Activated B cell treated with CpG ODN at 0.5 μM for 24 hours (primary cell): ENCODE measurements at regions not wholly inside any gene's neighbourhood (a gene's known extent, or its start where the extent isn't known, plus 50 kb on each side); places are given as distances from the start of the nearest gene placed in this dataset.
"Not testable (repeated sequence)": the region's sequence is repeated elsewhere in the genome, so short reads cannot be mapped to it uniquely, and the experiment has no call there.

Source experiments
- ATAC-seq: fragments of 200-7000 bp; cut with Tn5 transposase; one replicate; pipeline ENCODE4 v1.10.0; 2021; ENCODE audit warnings: low read depth, mild to moderate bottlenecking, moderate library complexity
- CTCF ChIA-PET: fragments of 350-600 bp; sonication (Branson Sonifier 250); formaldehyde crosslinking; loops from one replicate; lab custom pipeline; 2021; ENCODE audit warnings: antibody characterized with exemption; lab: Charles Lee
- POLR2A ChIA-PET: fragments of 350-600 bp; sonication (Branson Sonifier 250); formaldehyde crosslinking; loops from one replicate; lab custom pipeline; 2021; ENCODE audit warnings: antibody characterized with exemption; lab: Charles Lee
- DNase-seq: peaks from one replicate; pipeline ENCODE4 v3.0.0; 2022
- H3K27ac Mint-ChIP-seq: one replicate; pipeline ENCODE4 v1.8.0; 2020; ENCODE audit warnings: mixed read lengths
- H3K27me3 Mint-ChIP-seq: one replicate; pipeline ENCODE4 v1.8.0; 2021; ENCODE audit warnings: mixed read lengths
- H3K36me3 Mint-ChIP-seq: one replicate; pipeline ENCODE4 v1.8.0; 2021; ENCODE audit warnings: low read depth, mixed read lengths
- H3K4me1 Mint-ChIP-seq: one replicate; pipeline ENCODE4 v1.8.0; 2021; ENCODE audit warnings: mixed read lengths
- H3K4me3 Mint-ChIP-seq: one replicate; pipeline ENCODE4 v1.8.0; 2020; ENCODE audit warnings: mild to moderate bottlenecking, mixed read lengths
- H3K9me3 Mint-ChIP-seq: one replicate; pipeline ENCODE4 v1.8.0; 2020; ENCODE audit warnings: mixed read lengths
- intact Hi-C: fragments of 100-400 bp; cut with micrococcal nuclease; formaldehyde crosslinking; loops from one replicate; pipeline ENCODE4 v1.15.1; 2024
- TF ChIP-seq, protein P1 (sequence below): fragments of 200-600 bp; IDR thresholded peaks from one replicate; pipeline ENCODE4 v1.8.0; 2022; ENCODE audit warnings: antibody characterized with exemption, mild to moderate bottlenecking

- Mint-ChIP-seq H3K4me3 (no peak overlapping the region), H3K4me1 (no peaks in the 10 kb centered on the region), H3K27ac (no peak overlapping the region), H3K27me3 (no peaks in the 10 kb centered on the region), H3K9me3 (peaks cover 6% of the 10 kb centered on the region), H3K36me3 (no peaks in the 10 kb centered on the region)
- TF ChIP-seq, protein P1, sequence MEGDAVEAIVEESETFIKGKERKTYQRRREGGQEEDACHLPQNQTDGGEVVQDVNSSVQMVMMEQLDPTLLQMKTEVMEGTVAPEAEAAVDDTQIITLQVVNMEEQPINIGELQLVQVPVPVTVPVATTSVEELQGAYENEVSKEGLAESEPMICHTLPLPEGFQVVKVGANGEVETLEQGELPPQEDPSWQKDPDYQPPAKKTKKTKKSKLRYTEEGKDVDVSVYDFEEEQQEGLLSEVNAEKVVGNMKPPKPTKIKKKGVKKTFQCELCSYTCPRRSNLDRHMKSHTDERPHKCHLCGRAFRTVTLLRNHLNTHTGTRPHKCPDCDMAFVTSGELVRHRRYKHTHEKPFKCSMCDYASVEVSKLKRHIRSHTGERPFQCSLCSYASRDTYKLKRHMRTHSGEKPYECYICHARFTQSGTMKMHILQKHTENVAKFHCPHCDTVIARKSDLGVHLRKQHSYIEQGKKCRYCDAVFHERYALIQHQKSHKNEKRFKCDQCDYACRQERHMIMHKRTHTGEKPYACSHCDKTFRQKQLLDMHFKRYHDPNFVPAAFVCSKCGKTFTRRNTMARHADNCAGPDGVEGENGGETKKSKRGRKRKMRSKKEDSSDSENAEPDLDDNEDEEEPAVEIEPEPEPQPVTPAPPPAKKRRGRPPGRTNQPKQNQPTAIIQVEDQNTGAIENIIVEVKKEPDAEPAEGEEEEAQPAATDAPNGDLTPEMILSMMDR: no peak
- POLR2A ChIA-PET: no interaction called here
- intact Hi-C loops: no loop called here
- CTCF ChIA-PET: no interaction called here
- ATAC-seq: no peak
- no peak for DNase-seq
These were observed 395.0 kb downstream of the PCDH10 start for GRCh38 chr4:133544097-133544496.

- POLR2A ChIA-PET: no interaction called here
- no peaks in the 10 kb centered on the region for H3K4me1 Mint-ChIP-seq
- TF ChIP-seq, protein P1: no peak
- no peak overlapping the region for H3K4me3 Mint-ChIP-seq
- peaks cover under 1% of the 10 kb centered on the region for H3K9me3 Mint-ChIP-seq
- DNase-seq (no peak), ATAC-seq (no peak)
- intact Hi-C loops: no loop called here
- no peak overlapping the region for H3K27ac Mint-ChIP-seq
- no peaks in the 10 kb centered on the region for H3K27me3 Mint-ChIP-seq
- H3K36me3 Mint-ChIP-seq: no peaks in the 10 kb centered on the region
- CTCF ChIA-PET: no interaction called here
These were observed 388.7 kb downstream of the PCDH10 start for GRCh38 chr4:133537780-133538281.

DNA sequence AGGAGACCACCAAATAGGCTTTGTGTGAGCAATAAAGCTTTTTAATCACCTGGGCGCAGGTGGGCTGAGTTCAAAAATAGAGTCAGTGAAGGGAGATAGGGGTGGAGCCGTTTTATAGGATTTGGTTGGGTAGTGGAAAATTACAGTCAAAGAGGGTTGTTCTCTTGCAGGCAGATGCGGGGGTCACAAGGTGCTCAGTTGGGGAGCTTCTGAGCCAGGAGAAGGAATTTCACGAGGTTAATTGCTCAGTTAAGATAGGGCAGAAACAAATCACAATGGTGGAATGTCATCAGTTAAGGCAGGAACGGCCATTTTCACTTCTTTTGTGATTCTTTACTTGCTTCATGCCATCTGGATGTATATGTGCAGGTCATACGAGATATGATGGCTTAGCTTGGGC lies 385.1 kb downstream of the PCDH10 start:
- DNase-seq, CTCF ChIA-PET, H3K4me3 Mint-ChIP-seq, intact Hi-C loops, H3K36me3 Mint-ChIP-seq, H3K4me1 Mint-ChIP-seq, ATAC-seq, H3K9me3 Mint-ChIP-seq, H3K27me3 Mint-ChIP-seq, POLR2A ChIA-PET, H3K27ac Mint-ChIP-seq: not testable (repeated sequence)

DNA sequence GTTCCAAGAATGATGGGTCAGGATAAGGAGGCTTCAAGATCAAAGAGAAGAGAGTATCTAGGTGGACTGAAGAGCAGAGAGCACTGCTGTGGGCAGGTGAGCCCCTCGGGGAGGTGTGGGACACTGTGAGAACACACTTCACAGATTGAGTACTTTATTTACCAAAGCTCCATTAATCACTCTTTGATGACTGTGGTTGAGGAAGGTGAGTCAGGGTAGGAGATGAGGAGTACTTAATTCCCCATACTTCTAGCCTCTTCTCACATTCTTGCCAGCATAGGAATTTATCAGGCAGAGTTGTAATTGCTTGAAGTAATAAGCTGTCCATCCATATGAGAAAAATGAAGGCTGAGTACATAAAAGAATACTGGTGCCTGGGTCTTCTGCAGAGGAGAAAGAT lies 375.3 kb downstream of the PCDH10 start:
- Mint-ChIP-seq H3K27ac (no peak overlapping the region), H3K36me3 (no peaks in the 10 kb centered on the region), H3K9me3 (no peaks in the 10 kb centered on the region), H3K4me3 (no peak overlapping the region), H3K4me1 (no peaks in the 10 kb centered on the region), H3K27me3 (no peaks in the 10 kb centered on the region)
- DNase-seq (no peak), ATAC-seq (no peak)
- ChIA-PET POLR2A (no interaction called here), CTCF (no interaction called here)
- TF ChIP-seq, protein P1: no peak
- intact Hi-C loops: no loop called here

- H3K27ac Mint-ChIP-seq: no peak overlapping the region
- ATAC-seq (no peak), DNase-seq (no peak)
- intact Hi-C loops: no loop called here
- H3K4me3 Mint-ChIP-seq: no peak overlapping the region
- TF ChIP-seq, protein P1: no peak
- ChIA-PET POLR2A (interaction anchor here (0.7 kb wide), 1 partner anchor 9 kb away, joined by 3 read pairs; no protein-coding TSS in a partner anchor), CTCF (no interaction called here)
- H3K27me3 Mint-ChIP-seq: no peaks in the 10 kb centered on the region
- peaks cover 16% of the 10 kb centered on the region for H3K9me3 Mint-ChIP-seq
- H3K36me3 Mint-ChIP-seq: no peaks in the 10 kb centered on the region
- no peaks in the 10 kb centered on the region for H3K4me1 Mint-ChIP-seq
These were observed 364.8 kb downstream of the PCDH10 start for GRCh38 chr4:133513901-133514300.

GRCh38 chr4:133498149-133498548 lies 349.1 kb downstream of the PCDH10 start:
- no peaks in the 10 kb centered on the region for H3K4me1 Mint-ChIP-seq

More at GRCh38 chr4:133498149-133498548, 349.1 kb downstream of the PCDH10 start:
- Mint-ChIP-seq H3K4me3 (no peak overlapping the region), H3K27me3 (no peaks in the 10 kb centered on the region), H3K36me3 (no peaks in the 10 kb centered on the region), H3K27ac (no peak overlapping the region), H3K9me3 (peaks cover 5% of the 10 kb centered on the region)
- ChIA-PET CTCF (no interaction called here), POLR2A (no interaction called here)
- DNase-seq: no peak
- TF ChIP-seq, protein P1: no peak
- ATAC-seq: no peak
- intact Hi-C loops: no loop called here
